ENCODE measurements at regions not wholly inside any gene's neighbourhood (a gene's known extent, or its start where the extent isn't known, plus 50 kb on each side); places are given as distances from the start of the nearest gene placed in this dataset.

DNA sequence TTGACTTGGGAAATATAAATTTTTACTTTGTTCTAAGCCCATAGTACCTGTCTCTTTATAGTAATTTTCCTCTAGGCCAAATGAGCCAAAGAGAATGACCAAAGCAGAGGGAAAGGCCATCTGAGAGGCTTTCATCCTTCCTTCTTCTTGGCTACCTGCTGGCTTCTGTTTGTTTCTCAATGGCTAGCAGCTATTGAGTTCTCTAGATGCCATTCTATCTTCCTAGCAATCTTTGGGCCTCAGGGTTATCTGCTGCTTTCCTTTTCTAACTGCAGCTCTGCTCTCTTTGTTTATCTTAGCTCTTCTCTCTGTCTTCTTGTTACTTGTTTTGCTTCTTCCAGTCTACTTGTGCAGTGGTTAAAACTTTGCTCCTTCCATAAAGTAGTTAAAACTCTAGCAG lies 601.1 kb upstream of the NRXN1 start (continued):
- TF ChIP-seq, protein P1, sequence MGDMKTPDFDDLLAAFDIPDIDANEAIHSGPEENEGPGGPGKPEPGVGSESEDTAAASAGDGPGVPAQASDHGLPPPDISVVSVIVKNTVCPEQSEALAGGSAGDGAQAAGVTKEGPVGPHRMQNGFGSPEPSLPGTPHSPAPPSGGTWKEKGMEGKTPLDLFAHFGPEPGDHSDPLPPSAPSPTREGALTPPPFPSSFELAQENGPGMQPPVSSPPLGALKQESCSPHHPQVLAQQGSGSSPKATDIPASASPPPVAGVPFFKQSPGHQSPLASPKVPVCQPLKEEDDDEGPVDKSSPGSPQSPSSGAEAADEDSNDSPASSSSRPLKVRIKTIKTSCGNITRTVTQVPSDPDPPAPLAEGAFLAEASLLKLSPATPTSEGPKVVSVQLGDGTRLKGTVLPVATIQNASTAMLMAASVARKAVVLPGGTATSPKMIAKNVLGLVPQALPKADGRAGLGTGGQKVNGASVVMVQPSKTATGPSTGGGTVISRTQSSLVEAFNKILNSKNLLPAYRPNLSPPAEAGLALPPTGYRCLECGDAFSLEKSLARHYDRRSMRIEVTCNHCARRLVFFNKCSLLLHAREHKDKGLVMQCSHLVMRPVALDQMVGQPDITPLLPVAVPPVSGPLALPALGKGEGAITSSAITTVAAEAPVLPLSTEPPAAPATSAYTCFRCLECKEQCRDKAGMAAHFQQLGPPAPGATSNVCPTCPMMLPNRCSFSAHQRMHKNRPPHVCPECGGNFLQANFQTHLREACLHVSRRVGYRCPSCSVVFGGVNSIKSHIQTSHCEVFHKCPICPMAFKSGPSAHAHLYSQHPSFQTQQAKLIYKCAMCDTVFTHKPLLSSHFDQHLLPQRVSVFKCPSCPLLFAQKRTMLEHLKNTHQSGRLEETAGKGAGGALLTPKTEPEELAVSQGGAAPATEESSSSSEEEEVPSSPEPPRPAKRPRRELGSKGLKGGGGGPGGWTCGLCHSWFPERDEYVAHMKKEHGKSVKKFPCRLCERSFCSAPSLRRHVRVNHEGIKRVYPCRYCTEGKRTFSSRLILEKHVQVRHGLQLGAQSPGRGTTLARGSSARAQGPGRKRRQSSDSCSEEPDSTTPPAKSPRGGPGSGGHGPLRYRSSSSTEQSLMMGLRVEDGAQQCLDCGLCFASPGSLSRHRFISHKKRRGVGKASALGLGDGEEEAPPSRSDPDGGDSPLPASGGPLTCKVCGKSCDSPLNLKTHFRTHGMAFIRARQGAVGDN (IDR thresholded peaks at IDR 0.05) = no peak
- TF ChIP-seq TCF3 (IDR thresholded peaks at IDR 0.05; ENCODE audit: borderline replicate concordance, insufficient read depth, low read depth, low read length) (no peak), FOS (IDR thresholded peaks at IDR 0.05; ENCODE audit: borderline replicate concordance, extremely low read depth, insufficient read length) (no peak), YBX1 (IDR thresholded peaks at IDR 0.05) (no peak), KDM1A (IDR thresholded peaks at IDR 0.05; ENCODE audit: borderline replicate concordance) (no peak), NFIC (IDR thresholded peaks at IDR 0.05; ENCODE audit: low read depth, low read length) (no peak), MTA2 (IDR thresholded peaks at IDR 0.05; ENCODE audit: low read depth) (no peak), IRF4 (IDR thresholded peaks at IDR 0.05; ENCODE audit: low read depth, low read length) (no peak), DPF2 (IDR thresholded peaks at IDR 0.05) (no peak), MLLT1 (IDR thresholded peaks at IDR 0.05) (no peak), ZNF207 (IDR thresholded peaks at IDR 0.05; ENCODE audit: borderline replicate concordance) (no peak)
- TF ChIP-seq, protein P2, sequence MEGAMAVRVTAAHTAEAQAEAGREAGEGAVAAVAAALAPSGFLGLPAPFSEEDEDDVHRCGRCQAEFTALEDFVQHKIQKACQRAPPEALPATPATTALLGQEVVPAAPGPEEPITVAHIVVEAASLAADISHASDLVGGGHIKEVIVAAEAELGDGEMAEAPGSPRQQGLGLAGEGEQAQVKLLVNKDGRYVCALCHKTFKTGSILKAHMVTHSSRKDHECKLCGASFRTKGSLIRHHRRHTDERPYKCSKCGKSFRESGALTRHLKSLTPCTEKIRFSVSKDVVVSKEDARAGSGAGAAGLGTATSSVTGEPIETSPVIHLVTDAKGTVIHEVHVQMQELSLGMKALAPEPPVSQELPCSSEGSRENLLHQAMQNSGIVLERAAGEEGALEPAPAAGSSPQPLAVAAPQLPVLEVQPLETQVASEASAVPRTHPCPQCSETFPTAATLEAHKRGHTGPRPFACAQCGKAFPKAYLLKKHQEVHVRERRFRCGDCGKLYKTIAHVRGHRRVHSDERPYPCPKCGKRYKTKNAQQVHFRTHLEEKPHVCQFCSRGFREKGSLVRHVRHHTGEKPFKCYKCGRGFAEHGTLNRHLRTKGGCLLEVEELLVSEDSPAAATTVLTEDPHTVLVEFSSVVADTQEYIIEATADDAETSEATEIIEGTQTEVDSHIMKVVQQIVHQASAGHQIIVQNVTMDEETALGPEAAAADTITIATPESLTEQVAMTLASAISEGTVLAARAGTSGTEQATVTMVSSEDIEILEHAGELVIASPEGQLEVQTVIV (IDR thresholded peaks at IDR 0.05; ENCODE audit: borderline replicate concordance, partially characterized antibody) = no peak
- TF ChIP-seq, protein P3, sequence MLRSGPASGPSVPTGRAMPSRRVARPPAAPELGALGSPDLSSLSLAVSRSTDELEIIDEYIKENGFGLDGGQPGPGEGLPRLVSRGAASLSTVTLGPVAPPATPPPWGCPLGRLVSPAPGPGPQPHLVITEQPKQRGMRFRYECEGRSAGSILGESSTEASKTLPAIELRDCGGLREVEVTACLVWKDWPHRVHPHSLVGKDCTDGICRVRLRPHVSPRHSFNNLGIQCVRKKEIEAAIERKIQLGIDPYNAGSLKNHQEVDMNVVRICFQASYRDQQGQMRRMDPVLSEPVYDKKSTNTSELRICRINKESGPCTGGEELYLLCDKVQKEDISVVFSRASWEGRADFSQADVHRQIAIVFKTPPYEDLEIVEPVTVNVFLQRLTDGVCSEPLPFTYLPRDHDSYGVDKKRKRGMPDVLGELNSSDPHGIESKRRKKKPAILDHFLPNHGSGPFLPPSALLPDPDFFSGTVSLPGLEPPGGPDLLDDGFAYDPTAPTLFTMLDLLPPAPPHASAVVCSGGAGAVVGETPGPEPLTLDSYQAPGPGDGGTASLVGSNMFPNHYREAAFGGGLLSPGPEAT (IDR thresholded peaks at IDR 0.05; ENCODE audit: low read depth) = no peak
